ENCODE measurements at regions not wholly inside any gene's neighbourhood (a gene's known extent, or its start where the extent isn't known, plus 50 kb on each side); places are given as distances from the start of the nearest gene placed in this dataset.

GRCh38 chr13:47718556-47718955, 282.5 kb downstream of the SUCLA2 start:
- POLR2A ChIA-PET, result no interaction called here
- H3K27me3 Mint-ChIP-seq, result no peaks in the 10 kb centered on the region
- H3K27ac Mint-ChIP-seq, result no peak overlapping the region
- no peak overlapping the region for H3K27ac ChIP-seq (ENCODE audit: low read depth in 1 of 2, low read length in 2 of 2)
- no peaks in the 10 kb centered on the region for H3K36me3 ChIP-seq (ENCODE audit: insufficient read depth, low read length)
- no peak overlapping the region for H3K4me3 ChIP-seq (ENCODE audit: low read length)
- H3K9me3 Mint-ChIP-seq, result no peaks in the 10 kb centered on the region
- no peaks in the 10 kb centered on the region for H3K36me3 Mint-ChIP-seq (ENCODE audit: low read depth)
- ATAC-seq (ENCODE audit: poor library complexity) (no peak), DNase-seq (no peak)
- CTCF ChIA-PET, result no interaction called here
- H3K9me3 ChIP-seq (ENCODE audit: control insufficient read depth in 1 of 2, insufficient read depth in 1 of 2, low read length in 2 of 2), result no peaks in the 10 kb centered on the region
- intact Hi-C loops (cut with DNase I, micrococcal nuclease), result no loop called here
- no peaks in the 10 kb centered on the region for H3K4me1 Mint-ChIP-seq (ENCODE audit: low read depth)
- H3K4me3 Mint-ChIP-seq, result no peak overlapping the region
- no peaks in the 10 kb centered on the region for H3K27me3 ChIP-seq (ENCODE audit: control insufficient read depth in 1 of 2, insufficient read depth in 2 of 2, low read length in 2 of 2)
- TF ChIP-seq CTCF (IDR thresholded peaks at IDR 0.05), result no peak
- H3K4me1 ChIP-seq (ENCODE audit: insufficient read depth, low read length), result no peaks in the 10 kb centered on the region

- Histone ChIP-seq H3K4me1 (ENCODE audit: insufficient read depth, low read length) (no peaks in the 10 kb centered on the region), H3K9me3 (ENCODE audit: control insufficient read depth in 1 of 2, insufficient read depth in 1 of 2, low read length in 2 of 2) (no peaks in the 10 kb centered on the region), H3K27ac (ENCODE audit: low read depth in 1 of 2, low read length in 2 of 2) (no peak overlapping the region), H3K4me3 (ENCODE audit: low read length) (no peak overlapping the region), H3K36me3 (ENCODE audit: insufficient read depth, low read length) (no peaks in the 10 kb centered on the region), H3K27me3 (ENCODE audit: control insufficient read depth in 1 of 2, insufficient read depth in 2 of 2, low read length in 2 of 2) (no peaks in the 10 kb centered on the region)
- ATAC-seq (ENCODE audit: poor library complexity) (no peak), DNase-seq (no peak)
- intact Hi-C loops (cut with DNase I, micrococcal nuclease), result no loop called here
- Mint-ChIP-seq H3K9me3 (peaks cover 2% of the 10 kb centered on the region), H3K27me3 (peaks cover 32% of the 10 kb centered on the region), H3K4me3 (no peak overlapping the region), H3K36me3 (ENCODE audit: low read depth) (no peaks in the 10 kb centered on the region), H3K27ac (no peak overlapping the region), H3K4me1 (ENCODE audit: low read depth) (no peaks in the 10 kb centered on the region)
- ChIA-PET CTCF (no interaction called here), POLR2A (no interaction called here)
- no peak for TF ChIP-seq CTCF (IDR thresholded peaks at IDR 0.05)
Observed at GRCh38 chr13:47708386-47708785, 292.7 kb downstream of the SUCLA2 start.

- CTCF ChIA-PET, result no interaction called here
- DNase-seq (no peak), ATAC-seq (ENCODE audit: poor library complexity) (no peak)
- Histone ChIP-seq H3K27me3 (ENCODE audit: control insufficient read depth in 1 of 2, insufficient read depth in 2 of 2, low read length in 2 of 2) (no peaks in the 10 kb centered on the region), H3K4me3 (ENCODE audit: low read length) (no peak overlapping the region), H3K27ac (ENCODE audit: low read depth in 1 of 2, low read length in 2 of 2) (no peak overlapping the region), H3K36me3 (ENCODE audit: insufficient read depth, low read length) (no peaks in the 10 kb centered on the region), H3K4me1 (ENCODE audit: insufficient read depth, low read length) (no peaks in the 10 kb centered on the region), H3K9me3 (ENCODE audit: control insufficient read depth in 1 of 2, insufficient read depth in 1 of 2, low read length in 2 of 2) (no peaks in the 10 kb centered on the region)
- peaks cover 2% of the 10 kb centered on the region for H3K9me3 Mint-ChIP-seq
- H3K4me3 Mint-ChIP-seq, result no peak overlapping the region
- no peak overlapping the region for H3K27ac Mint-ChIP-seq
- peaks cover 32% of the 10 kb centered on the region for H3K27me3 Mint-ChIP-seq
- intact Hi-C loops (cut with DNase I, micrococcal nuclease), result no loop called here
- H3K36me3 Mint-ChIP-seq (ENCODE audit: low read depth), result no peaks in the 10 kb centered on the region
- POLR2A ChIA-PET, result no interaction called here
- H3K4me1 Mint-ChIP-seq (ENCODE audit: low read depth), result no peaks in the 10 kb centered on the region
- no peak for TF ChIP-seq CTCF (IDR thresholded peaks at IDR 0.05)
Observed at GRCh38 chr13:47707414-47707813, 293.7 kb downstream of the SUCLA2 start.
